ENCODE measurements at regions not wholly inside any gene's neighbourhood (a gene's known extent, or its start where the extent isn't known, plus 50 kb on each side); places are given as distances from the start of the nearest gene placed in this dataset.
"Not testable (repeated sequence)": the region's sequence is repeated elsewhere in the genome, so short reads cannot be mapped to it uniquely, and the experiment has no call there.

DNA sequence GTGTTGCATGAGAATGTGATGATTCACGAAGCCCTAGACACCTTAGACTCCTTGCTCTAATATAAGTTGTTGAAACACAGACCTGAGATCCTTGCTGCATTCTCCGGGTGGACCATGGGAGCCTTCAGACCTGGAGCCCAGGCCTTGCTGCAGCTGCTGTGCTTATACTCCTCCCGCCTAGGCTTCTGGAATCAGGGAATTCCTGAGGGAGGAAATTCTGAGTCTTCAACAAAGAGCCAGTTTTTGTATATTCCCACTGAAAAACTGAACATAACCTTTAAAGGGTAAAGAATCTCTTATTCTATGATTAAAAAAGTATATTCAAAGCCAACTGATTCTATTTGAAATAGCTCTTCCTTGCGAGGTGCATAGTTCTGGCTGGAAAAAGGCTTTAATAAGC is 245.1 kb upstream of the ELAVL2 start:
- intact Hi-C loops (cut with DNase I): no loop called here
- Histone ChIP-seq H3K9me3 (peaks cover 0 to 6% (median 0%) of the 10 kb centered on the region in 4 donors), H3K4me1 (no peaks in the 10 kb centered on the region), H3K4me3 (no peak overlapping the region), H3K27ac (no peak overlapping the region), H3K36me3 (no peaks in the 10 kb centered on the region), H3K27me3 (no peaks in the 10 kb centered on the region)
- no peak for TF ChIP-seq CTCF (IDR thresholded peaks at IDR 0.05)
- TF ChIP-seq POLR2AphosphoS5 (IDR thresholded peaks at IDR 0.05): no peak
- no peak for TF ChIP-seq POLR2A (IDR thresholded peaks at IDR 0.05)
- TF ChIP-seq EP300 (IDR thresholded peaks at IDR 0.05): no peak
- DNase-seq: no peak
- WGBS, 2 donors: 73 to 84% methylated on average over 4 of the region's 4 CpGs

GRCh38 chr9:24067107-24067506 is 241.1 kb upstream of the ELAVL2 start:
- DNase-seq; H3K9me3 ChIP-seq; H3K36me3 ChIP-seq; intact Hi-C loops (cut with DNase I); H3K4me3 ChIP-seq; H3K27me3 ChIP-seq; H3K4me1 ChIP-seq; H3K27ac ChIP-seq: not testable (repeated sequence)
- 62 to 70% methylated on average over 4 of the region's 5 CpGs for WGBS, 2 donors

DNA sequence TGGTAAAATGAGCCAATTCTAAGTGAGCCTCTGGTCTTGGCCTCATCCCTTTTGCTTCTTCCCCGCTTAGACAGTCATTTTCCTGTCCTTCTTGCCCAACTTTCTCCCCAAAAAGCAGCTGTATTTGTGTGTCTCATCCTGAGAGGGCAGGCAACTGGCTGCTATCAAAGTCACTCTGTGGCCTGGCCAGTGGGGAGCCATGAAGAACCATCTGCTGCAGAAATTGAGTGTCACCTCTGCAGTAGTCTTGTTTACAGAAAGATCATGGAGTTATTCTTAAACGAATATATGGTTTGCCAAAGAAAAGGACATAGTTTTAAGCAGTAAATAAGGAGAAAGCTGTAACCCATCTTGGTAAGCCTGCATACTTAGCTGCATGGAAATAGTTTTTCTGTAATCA is 233.6 kb upstream of the ELAVL2 start:
- no peaks in the 10 kb centered on the region for H3K27me3 ChIP-seq
- H3K4me3 ChIP-seq: no peak overlapping the region
- TF ChIP-seq EP300 (IDR thresholded peaks at IDR 0.05) (no peak), POLR2AphosphoS5 (IDR thresholded peaks at IDR 0.05) (no peak), POLR2A (IDR thresholded peaks at IDR 0.05) (no peak), CTCF (IDR thresholded peaks at IDR 0.05) (no peak)
- no peak for DNase-seq
- H3K36me3 ChIP-seq: no peaks in the 10 kb centered on the region
- H3K27ac ChIP-seq: no peak overlapping the region
- 51 to 69% methylated on average over 2 of the region's 2 CpGs for WGBS, 2 donors
- no peaks in the 10 kb centered on the region for H3K4me1 ChIP-seq
- peaks cover 0 to 7% (median 0%) of the 10 kb centered on the region in 4 donors for H3K9me3 ChIP-seq
- intact Hi-C loops (cut with DNase I): no loop called here

DNA sequence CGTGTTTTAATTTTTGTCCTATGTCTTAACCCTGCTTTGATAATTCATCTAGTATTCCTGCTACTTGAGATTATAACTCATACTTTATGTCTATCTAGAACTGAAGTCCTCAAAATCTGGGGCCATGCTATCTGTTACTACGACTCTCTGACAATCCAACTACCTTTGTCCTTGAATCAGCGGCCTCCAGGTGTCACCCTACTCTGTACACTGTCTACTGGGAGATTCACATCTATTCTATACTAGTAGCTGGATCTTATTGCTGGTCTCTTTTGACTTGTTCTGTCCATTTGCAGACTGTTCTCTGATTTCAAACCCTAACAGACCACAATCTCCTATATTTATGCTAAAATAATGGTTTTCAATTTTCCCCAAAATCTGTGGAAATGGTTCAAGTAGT is 225.5 kb upstream of the ELAVL2 start:
- Histone ChIP-seq H3K27me3 (no peaks in the 10 kb centered on the region), H3K4me1 (no peaks in the 10 kb centered on the region), H3K36me3 (no peaks in the 10 kb centered on the region), H3K4me3 (no peak overlapping the region), H3K9me3 (no peaks in the 10 kb centered on the region), H3K27ac (no peak overlapping the region)
- TF ChIP-seq POLR2AphosphoS5 (IDR thresholded peaks at IDR 0.05) (no peak), EP300 (IDR thresholded peaks at IDR 0.05) (no peak)
- no peak for DNase-seq
- 66 to 74% methylated on average over 3 of the region's 3 CpGs for WGBS, 2 donors
- intact Hi-C loops (cut with DNase I): no loop called here

- H3K9me3 ChIP-seq; H3K4me1 ChIP-seq; intact Hi-C loops (cut with DNase I); H3K27me3 ChIP-seq; H3K27ac ChIP-seq; H3K36me3 ChIP-seq; DNase-seq; H3K4me3 ChIP-seq: not testable (repeated sequence)
- 67 to 93% methylated on average over 3 of the region's 3 CpGs for WGBS, 2 donors
Observed at GRCh38 chr9:24050239-24050638, 224.2 kb upstream of the ELAVL2 start.

DNA sequence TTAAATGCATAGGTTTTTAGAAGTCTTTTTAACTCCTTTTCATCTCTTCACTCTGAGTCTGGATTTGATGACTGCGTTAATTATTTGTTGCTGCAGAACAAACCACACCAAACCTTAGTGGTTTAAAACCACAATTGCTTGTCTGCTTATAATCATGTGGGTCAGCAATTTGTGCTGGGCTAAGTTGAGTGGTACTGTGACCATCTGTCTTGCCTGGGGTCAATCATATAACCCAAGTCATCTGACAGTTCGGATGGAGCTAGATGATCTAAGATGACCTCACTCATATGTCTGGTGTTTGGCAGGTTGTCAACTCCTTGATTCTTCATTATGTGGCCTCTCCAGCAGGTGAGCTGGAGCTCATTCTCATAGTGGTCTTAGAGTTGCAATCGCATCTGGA is 219.1 kb upstream of the ELAVL2 start:
- Histone ChIP-seq H3K4me3 (no peak overlapping the region), H3K27ac (no peak overlapping the region), H3K36me3 (no peaks in the 10 kb centered on the region), H3K9me3 (no peaks in the 10 kb centered on the region), H3K27me3 (no peaks in the 10 kb centered on the region), H3K4me1 (no peaks in the 10 kb centered on the region)
- TF ChIP-seq CTCF (IDR thresholded peaks at IDR 0.05) (no peak), POLR2AphosphoS5 (IDR thresholded peaks at IDR 0.05) (no peak), EP300 (IDR thresholded peaks at IDR 0.05) (no peak), POLR2A (IDR thresholded peaks at IDR 0.05) (no peak)
- WGBS, 2 donors: 88 to 89% methylated on average over 3 of the region's 3 CpGs
- intact Hi-C loops (cut with DNase I): no loop called here
- DNase-seq: no peak

All from sigmoid colon (tissue), 6 donors.